ENCODE measurements at regions not wholly inside any gene's neighbourhood (a gene's known extent, or its start where the extent isn't known, plus 50 kb on each side); places are given as distances from the start of the nearest gene placed in this dataset.

- no peak overlapping the region for H3K4me3 ChIP-seq (ENCODE audit: control insufficient read depth, low read depth, low read length)
- TF ChIP-seq CTCF (conservative IDR thresholded peaks at IDR 0.05; ENCODE audit: control insufficient read depth, insufficient read depth, low read depth, low read length), result no peak
- DNase-seq (ENCODE audit: low read depth), result no peak
Observed at GRCh38 chr5:160938532-160938931, 86.5 kb upstream of the ATP10B start.

GRCh38 chr5:160937570-160937969 is 85.6 kb upstream of the ATP10B start:
- no peak for TF ChIP-seq CTCF (conservative IDR thresholded peaks at IDR 0.05; ENCODE audit: control insufficient read depth, insufficient read depth, low read depth, low read length)
- H3K4me3 ChIP-seq (ENCODE audit: control insufficient read depth, low read depth, low read length), result no peak overlapping the region
- DNase-seq (ENCODE audit: low read depth), result no peak

GRCh38 chr5:160935776-160936175 is 83.8 kb upstream of the ATP10B start:
- TF ChIP-seq CTCF (conservative IDR thresholded peaks at IDR 0.05; ENCODE audit: control insufficient read depth, insufficient read depth, low read depth, low read length), result no peak
- no peak for DNase-seq (ENCODE audit: low read depth)
- no peak overlapping the region for H3K4me3 ChIP-seq (ENCODE audit: control insufficient read depth, low read depth, low read length)

GRCh38 chr5:160931283-160931682 is 79.3 kb upstream of the ATP10B start:
- DNase-seq (ENCODE audit: low read depth), result no peak
- no peak for TF ChIP-seq CTCF (conservative IDR thresholded peaks at IDR 0.05; ENCODE audit: control insufficient read depth, insufficient read depth, low read depth, low read length)

GRCh38 chr5:160930406-160930805 is 78.4 kb upstream of the ATP10B start:
- no peak for DNase-seq (ENCODE audit: low read depth)
- H3K4me3 ChIP-seq (ENCODE audit: control insufficient read depth, low read depth, low read length), result no peak overlapping the region
- TF ChIP-seq CTCF (conservative IDR thresholded peaks at IDR 0.05; ENCODE audit: control insufficient read depth, insufficient read depth, low read depth, low read length), result no peak

More at GRCh38 chr5:160931283-160931682, 79.3 kb upstream of the ATP10B start:
- no peak overlapping the region for H3K4me3 ChIP-seq (ENCODE audit: control insufficient read depth, low read depth, low read length)

GRCh38 chr5:160929906-160930305 is 77.9 kb upstream of the ATP10B start:
- no peak for TF ChIP-seq CTCF (conservative IDR thresholded peaks at IDR 0.05; ENCODE audit: control insufficient read depth, insufficient read depth, low read depth, low read length)
- no peak overlapping the region for H3K4me3 ChIP-seq (ENCODE audit: control insufficient read depth, low read depth, low read length)
- DNase-seq (ENCODE audit: low read depth), result no peak

GRCh38 chr5:160929360-160929759 is 77.3 kb upstream of the ATP10B start:
- DNase-seq (ENCODE audit: low read depth), result no peak
- TF ChIP-seq CTCF (conservative IDR thresholded peaks at IDR 0.05; ENCODE audit: control insufficient read depth, insufficient read depth, low read depth, low read length), result no peak
- H3K4me3 ChIP-seq (ENCODE audit: control insufficient read depth, low read depth, low read length), result no peak overlapping the region

Data from fibroblast of mammary gland (primary cell).